Erythroblast (primary cell): ENCODE measurements at regions not wholly inside any gene's neighbourhood (a gene's known extent, or its start where the extent isn't known, plus 50 kb on each side); places are given as distances from the start of the nearest gene placed in this dataset.

Experiments
- GATA1 ChIP-seq: IDR thresholded peaks from 2 replicates; pipeline ENCODE4 v1.6.1; 2011; ENCODE audit warnings: low read depth, mild to moderate bottlenecking, control low read depth, low read length, moderate library complexity
- POLR2A ChIP-seq: IDR thresholded peaks from 2 replicates; pipeline ENCODE4 v1.6.1; 2011; ENCODE audit warnings: mild to moderate bottlenecking, low read length

DNA sequence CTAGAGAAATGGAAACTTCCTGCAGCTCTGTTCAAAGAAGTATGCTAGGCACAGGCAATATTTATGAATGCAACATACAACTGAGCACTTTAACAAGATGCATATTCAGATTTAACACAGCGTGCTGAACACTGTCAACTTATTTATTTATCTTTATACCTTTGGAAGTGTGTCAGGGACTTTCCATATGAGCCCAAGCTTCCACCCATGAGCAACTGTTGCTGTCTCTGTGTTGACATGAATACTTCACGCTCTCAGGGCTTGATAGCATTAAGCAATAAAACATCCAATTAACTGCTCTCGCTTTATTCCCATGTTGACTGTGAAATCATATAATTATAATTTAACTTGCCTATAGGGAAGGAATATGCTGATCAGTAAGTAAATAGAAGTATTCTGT lies 116.6 kb upstream of the ROBO1 start:
- TF ChIP-seq POLR2A (no peak), GATA1 (no peak)
